GM18505 (cell line): ENCODE measurements at regions not wholly inside any gene's neighbourhood (a gene's known extent, or its start where the extent isn't known, plus 50 kb on each side); places are given as distances from the start of the nearest gene placed in this dataset.

Source experiments
- ATAC-seq: cut with Tn5 transposase; IDR thresholded peaks from one replicate; pipeline ENCODE4 v1.9.1; 2021; ENCODE audit not compliant: unreplicated experiment
- POLR2A ChIP-seq: IDR thresholded peaks from 4 replicates; pipeline ENCODE4 v1.6.1; 2011; ENCODE audit warnings: borderline replicate concordance; ENCODE audit not compliant: insufficient read depth, insufficient read length; ENCODE audit errors: extremely low read depth

- no peak for ATAC-seq
- no peak for TF ChIP-seq POLR2A
Measured at GRCh38 chr18:38470421-38470820, 904.8 kb upstream of the CELF4 start.

GRCh38 chr18:38466426-38466825, 900.8 kb upstream of the CELF4 start:
- no peak for TF ChIP-seq POLR2A
- no peak for ATAC-seq

- ATAC-seq = no peak
- TF ChIP-seq POLR2A = no peak
Measured at GRCh38 chr18:38464024-38464423, 898.4 kb upstream of the CELF4 start.

- ATAC-seq = no peak
Measured at GRCh38 chr18:38460657-38461056, 895.1 kb upstream of the CELF4 start.

GRCh38 chr18:38459131-38459994, 893.8 kb upstream of the CELF4 start:
- no peak for ATAC-seq
- TF ChIP-seq POLR2A = no peak

More at GRCh38 chr18:38460657-38461056, 895.1 kb upstream of the CELF4 start:
- no peak for TF ChIP-seq POLR2A

- TF ChIP-seq POLR2A = no peak
- no peak for ATAC-seq
Measured at GRCh38 chr18:38458698-38459097, 893.1 kb upstream of the CELF4 start.

GRCh38 chr18:38456253-38456652, 890.7 kb upstream of the CELF4 start:
- no peak for ATAC-seq
- no peak for TF ChIP-seq POLR2A

GRCh38 chr18:38454764-38455469, 889.3 kb upstream of the CELF4 start:
- TF ChIP-seq POLR2A = no peak
- ATAC-seq = no peak

- no peak for TF ChIP-seq POLR2A
Measured at GRCh38 chr18:38453880-38454279, 888.3 kb upstream of the CELF4 start.

GRCh38 chr18:38450876-38451275, 885.3 kb upstream of the CELF4 start:
- ATAC-seq = no peak
- TF ChIP-seq POLR2A = no peak

More at GRCh38 chr18:38453880-38454279, 888.3 kb upstream of the CELF4 start:
- no peak for ATAC-seq

GRCh38 chr18:38445804-38446145, 880.2 kb upstream of the CELF4 start:
- TF ChIP-seq POLR2A = no peak
- no peak for ATAC-seq

GRCh38 chr18:38444971-38445803, 879.6 kb upstream of the CELF4 start:
- TF ChIP-seq POLR2A = no peak
- no peak for ATAC-seq

- no peak for ATAC-seq
- no peak for TF ChIP-seq POLR2A
Measured at GRCh38 chr18:38427736-38428135, 862.1 kb upstream of the CELF4 start.
